GM12891 (cell line): ENCODE measurements at regions not wholly inside any gene's neighbourhood (a gene's known extent, or its start where the extent isn't known, plus 50 kb on each side); places are given as distances from the start of the nearest gene placed in this dataset.

Source experiments
- DNase-seq: peaks from one replicate; pipeline ENCODE4 v3.0.0; 2011; ENCODE audit warnings: low spot score; ENCODE audit not compliant: insufficient read length
- FAIRE-seq: peaks from 2 replicates; lab custom pipeline; 2011; peaks lifted over from hg19 to GRCh38; lab: Jason Lieb, UNC
- PAX5 ChIP-seq: IDR thresholded peaks from 2 replicates; pipeline ENCODE4 v1.6.1; 2011; ENCODE audit warnings: low read length, moderate library complexity, mild to moderate bottlenecking; ENCODE audit not compliant: insufficient read depth, severe bottlenecking
- POLR2A ChIP-seq: IDR thresholded peaks from 2 replicates; pipeline ENCODE4 v1.6.1; 2011; ENCODE audit warnings: low read depth, low read length, control low read depth
- POLR2AphosphoS5 ChIP-seq: IDR thresholded peaks from 2 replicates; pipeline ENCODE4 v1.6.1; 2011; ENCODE audit warnings: low read depth, low read length, control low read depth
- POU2F2 ChIP-seq: IDR thresholded peaks from 2 replicates; pipeline ENCODE4 v1.6.1; 2011; ENCODE audit warnings: low read depth, mild to moderate bottlenecking, control low read depth, low read length, moderate library complexity
- SPI1 ChIP-seq: IDR thresholded peaks from 2 replicates; pipeline ENCODE4 v1.6.1; 2011; ENCODE audit warnings: low read depth, low read length, control low read depth
- TAF1 ChIP-seq: IDR thresholded peaks from 2 replicates; pipeline ENCODE4 v1.6.1; 2011; ENCODE audit warnings: low read depth, low read length, control low read depth

- TF ChIP-seq PAX5 = no peak
- TF ChIP-seq TAF1 = no peak
- TF ChIP-seq SPI1 = no peak
- TF ChIP-seq POU2F2 = no peak
- no peak for TF ChIP-seq POLR2AphosphoS5
- TF ChIP-seq POLR2A = no peak
- DNase-seq (no peak), FAIRE-seq (no peak)
Observed at GRCh38 chr6:87881342-87881895, 166.2 kb upstream of the SPACA1 start.

- no peak for TF ChIP-seq TAF1
- TF ChIP-seq POLR2A = no peak
- TF ChIP-seq PAX5 = no peak
- TF ChIP-seq POLR2AphosphoS5 = no peak
- TF ChIP-seq POU2F2 = no peak
- no peak for TF ChIP-seq SPI1
- FAIRE-seq = peak; percentile 88
- no peak for DNase-seq
Observed at GRCh38 chr6:87879132-87879861, 168.3 kb upstream of the SPACA1 start.

- TF ChIP-seq POLR2A (no peak), SPI1 (no peak), POLR2AphosphoS5 (no peak), POU2F2 (no peak), TAF1 (no peak)
- FAIRE-seq (peak; percentile 40), DNase-seq (no peak)
Observed at GRCh38 chr6:87875781-87876180, 171.9 kb upstream of the SPACA1 start.

GRCh38 chr6:87873556-87873955 is 171.5 kb upstream of the AKIRIN2 start:
- no peak for TF ChIP-seq SPI1
- no peak for TF ChIP-seq POLR2AphosphoS5
- TF ChIP-seq POLR2A = no peak
- DNase-seq = no peak
- FAIRE-seq = no peak

GRCh38 chr6:87870556-87870955 is 168.5 kb upstream of the AKIRIN2 start:
- no peak for DNase-seq
- FAIRE-seq = no peak
- TF ChIP-seq TAF1 (no peak), PAX5 (no peak), SPI1 (no peak), POU2F2 (no peak), POLR2AphosphoS5 (no peak), POLR2A (no peak)

DNA sequence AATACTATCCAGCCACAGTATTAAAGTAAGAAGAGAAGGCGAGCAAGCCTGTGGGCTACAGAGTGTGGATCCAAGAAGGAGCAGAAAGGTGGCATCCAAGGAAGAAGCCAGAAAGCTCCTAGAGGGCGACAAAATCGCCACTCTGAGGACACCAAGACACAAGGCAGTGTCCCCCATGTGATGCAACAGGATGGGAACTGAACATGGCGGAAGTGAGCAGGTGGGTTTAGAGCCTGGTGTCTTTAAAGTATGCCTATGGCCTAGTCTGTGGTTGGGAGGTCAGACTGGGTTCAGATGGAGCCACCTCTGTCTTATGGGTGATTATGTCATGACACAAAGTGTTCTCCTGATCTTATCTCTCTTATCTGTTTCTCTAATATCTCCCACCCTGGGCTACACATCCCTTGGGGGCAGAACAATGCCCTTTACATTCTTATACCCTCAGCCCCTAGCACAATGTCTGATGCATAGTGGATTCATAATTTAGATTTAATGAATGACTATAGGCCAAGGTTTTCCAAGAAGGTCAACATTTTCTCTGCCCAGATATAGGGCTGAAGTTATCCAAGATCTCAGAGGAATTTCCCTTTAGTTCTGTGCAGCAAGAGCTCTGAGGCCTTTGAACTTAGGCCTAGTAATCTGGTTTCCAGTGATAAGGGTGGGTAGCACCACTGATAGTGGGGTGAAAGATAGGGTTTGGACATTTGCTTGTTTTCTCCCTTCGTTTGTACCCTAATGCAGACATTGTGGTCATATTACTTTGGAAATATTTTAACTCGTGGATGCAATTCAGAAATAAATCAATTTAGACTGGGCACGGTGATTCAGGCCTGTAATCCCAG is 167.3 kb upstream of the AKIRIN2 start:
- TF ChIP-seq TAF1 = no peak
- no peak for TF ChIP-seq SPI1
- no peak for TF ChIP-seq POLR2AphosphoS5
- no peak for TF ChIP-seq PAX5
- no peak for TF ChIP-seq POU2F2
- TF ChIP-seq POLR2A = no peak
- FAIRE-seq = no peak

DNA sequence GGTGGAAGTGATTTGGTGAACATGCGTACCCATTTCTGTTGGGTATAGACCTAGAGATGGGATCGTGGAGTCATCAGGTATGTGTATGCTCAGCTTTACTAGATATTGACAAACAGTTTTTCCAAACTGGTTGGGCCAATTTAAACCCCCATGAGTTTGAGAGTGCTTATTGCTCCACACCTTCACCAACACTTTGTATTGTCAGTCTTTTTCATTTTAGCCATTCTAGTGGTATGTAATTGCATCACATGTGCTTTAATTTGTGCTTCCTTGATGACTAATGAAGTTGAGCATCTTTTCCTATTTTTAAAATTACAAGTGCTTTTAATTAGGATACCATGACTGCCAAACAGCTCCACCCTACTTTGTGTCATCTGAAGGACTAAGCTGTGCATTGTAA is 158.9 kb upstream of the AKIRIN2 start:
- DNase-seq (no peak), FAIRE-seq (no peak)
- no peak for TF ChIP-seq TAF1
- TF ChIP-seq PAX5 = no peak
- TF ChIP-seq POU2F2 = no peak
- no peak for TF ChIP-seq POLR2A
- no peak for TF ChIP-seq POLR2AphosphoS5
- no peak for TF ChIP-seq SPI1

More for the DNA sequence above, 167.3 kb upstream of the AKIRIN2 start:
- no peak for DNase-seq

DNA sequence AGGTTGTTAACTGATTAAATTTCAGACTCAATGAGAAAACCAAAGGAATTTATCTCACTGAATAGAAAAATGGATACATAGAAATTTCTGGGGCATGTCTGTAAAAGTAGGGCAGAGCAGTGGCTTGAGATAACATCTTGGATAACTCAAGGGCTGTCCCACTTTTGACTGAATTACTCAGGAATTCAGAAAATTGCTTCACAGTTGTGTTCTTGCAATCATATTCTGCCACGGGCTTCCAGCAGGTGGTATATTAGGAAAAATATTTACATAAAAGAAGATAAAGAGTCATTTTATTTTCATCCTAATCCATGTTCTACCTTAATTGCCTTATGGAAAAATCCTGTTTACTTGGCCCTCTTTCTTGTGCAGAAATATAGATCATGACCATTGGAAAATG is 156.4 kb upstream of the AKIRIN2 start:
- TF ChIP-seq POU2F2 (no peak), PAX5 (no peak), POLR2AphosphoS5 (no peak), TAF1 (no peak), SPI1 (no peak), POLR2A (no peak)
- DNase-seq (no peak), FAIRE-seq (no peak)

DNA sequence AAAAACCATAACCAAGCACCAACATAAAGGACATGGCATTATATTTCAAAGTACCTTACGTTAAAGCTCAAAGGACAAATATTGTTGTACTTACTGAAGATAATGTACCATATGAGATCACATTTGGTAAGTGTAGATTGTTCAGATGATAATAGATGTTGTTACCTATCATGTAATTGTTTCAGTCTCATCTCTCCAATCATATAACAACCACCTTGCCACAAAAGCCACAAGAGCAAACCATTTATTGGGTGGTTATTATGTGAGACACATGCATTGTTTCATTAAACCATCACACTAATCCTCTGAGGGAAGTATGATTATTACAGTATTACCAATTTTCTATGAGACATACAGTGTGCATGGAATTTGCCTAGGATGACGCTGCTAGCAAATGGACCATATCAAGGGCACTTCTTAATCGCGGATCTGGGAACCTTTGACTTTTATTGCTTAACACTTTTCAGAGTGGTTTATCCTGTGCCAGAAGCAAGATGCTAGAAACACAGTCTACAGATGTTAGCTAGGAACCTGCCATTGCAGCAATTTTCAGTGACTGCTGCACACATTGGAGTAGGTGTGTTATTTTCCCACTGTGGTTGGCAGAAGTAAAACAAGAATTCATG is 149.8 kb upstream of the AKIRIN2 start:
- TF ChIP-seq POU2F2 (no peak), PAX5 (no peak), POLR2A (no peak), TAF1 (no peak), POLR2AphosphoS5 (no peak), SPI1 (no peak)
- FAIRE-seq (peak; percentile 54), DNase-seq (no peak)
